Subcutaneous abdominal adipose tissue (tissue), 5 donors: ENCODE measurements at regions not wholly inside any gene's neighbourhood (a gene's known extent, or its start where the extent isn't known, plus 50 kb on each side); places are given as distances from the start of the nearest gene placed in this dataset.

ENCODE experiments used
- H3K27ac ChIP-seq: one replicate; pipeline ENCODE4 v1.7.0; 2013; ENCODE audit warnings: low read depth, mild to moderate bottlenecking, inconsistent platforms, low read length, moderate library complexity
- H3K27me3 ChIP-seq, 5 donors: one replicate each; pipeline ENCODE4 v1.7.0; 2013; ENCODE audit warnings: low read length in 5 of 5, inconsistent platforms in 1 of 5; ENCODE audit not compliant: control insufficient read depth in 5 of 5, insufficient read depth in 4 of 5
- H3K36me3 ChIP-seq, 5 donors: one replicate each; pipeline ENCODE4 v1.7.0; 2013; ENCODE audit warnings: low read length in 5 of 5; ENCODE audit not compliant: control insufficient read depth in 5 of 5, insufficient read depth in 5 of 5
- H3K4me1 ChIP-seq, 5 donors: one replicate each; pipeline ENCODE4 v1.7.0; 2013; ENCODE audit warnings: low read length in 5 of 5, mild to moderate bottlenecking in 3 of 5, moderate library complexity in 1 of 5; ENCODE audit not compliant: control insufficient read depth in 5 of 5, insufficient read depth in 5 of 5
- H3K4me3 ChIP-seq, 5 donors: one replicate each; pipeline ENCODE4 v1.7.0; 2013; ENCODE audit warnings: low read length in 5 of 5, low read depth in 1 of 5
- H3K9ac ChIP-seq, 5 donors: one replicate each; pipeline ENCODE4 v1.7.0; 2013; ENCODE audit warnings: low read length in 5 of 5, mild to moderate bottlenecking in 4 of 5, moderate library complexity in 3 of 5
- H3K9me3 ChIP-seq, 5 donors: one replicate each; pipeline ENCODE4 v1.7.0; 2013; ENCODE audit warnings: low read length in 5 of 5; ENCODE audit not compliant: control insufficient read depth in 5 of 5
- donor health status: healthy.
- donor health status: healthy.
- donor health status: healthy.
- donor health status: healthy.
- donor health status: healthy.

GRCh38 chr2:133855526-133855925 is 287.3 kb upstream of the NCKAP5 start:
- Histone ChIP-seq H3K9me3 (peaks cover 0 to 6% (median 0%) of the 10 kb centered on the region in 5 donors), H3K9ac (no peak overlapping the region), H3K36me3 (no peaks in the 10 kb centered on the region), H3K27me3 (peaks cover 0 to 5% (median 0%) of the 10 kb centered on the region in 5 donors), H3K4me3 (no peak overlapping the region), H3K4me1 (no peaks in the 10 kb centered on the region), H3K27ac (no peak overlapping the region)

DNA sequence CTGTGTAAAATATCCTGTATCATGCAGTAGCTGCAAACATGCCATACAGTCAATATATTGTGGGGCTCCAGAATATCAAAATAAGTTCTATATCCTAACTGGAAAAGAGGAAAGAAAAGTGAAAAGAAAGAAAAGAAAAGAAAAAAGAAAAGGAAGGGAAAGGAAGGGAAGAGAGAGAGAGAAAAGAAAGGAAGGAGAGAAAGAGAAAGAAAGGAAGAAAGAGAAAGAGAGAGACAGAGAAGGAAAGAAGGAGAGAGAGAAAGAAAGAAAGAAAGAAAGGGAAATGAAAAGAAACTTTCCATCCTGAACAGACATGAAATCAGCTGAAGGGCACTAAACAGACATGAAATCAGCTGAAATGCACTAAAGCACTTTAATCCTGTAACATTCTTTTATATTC is 288.4 kb upstream of the NCKAP5 start:
- no peaks in the 10 kb centered on the region for H3K36me3 ChIP-seq
- peaks cover 0 to 6% (median 0%) of the 10 kb centered on the region in 5 donors for H3K9me3 ChIP-seq
- H3K27ac ChIP-seq = no peak overlapping the region
- no peak overlapping the region for H3K4me3 ChIP-seq
- H3K27me3 ChIP-seq = peaks cover 0 to 2% (median 0%) of the 10 kb centered on the region in 5 donors
- no peak overlapping the region for H3K9ac ChIP-seq
- H3K4me1 ChIP-seq = no peaks in the 10 kb centered on the region

DNA sequence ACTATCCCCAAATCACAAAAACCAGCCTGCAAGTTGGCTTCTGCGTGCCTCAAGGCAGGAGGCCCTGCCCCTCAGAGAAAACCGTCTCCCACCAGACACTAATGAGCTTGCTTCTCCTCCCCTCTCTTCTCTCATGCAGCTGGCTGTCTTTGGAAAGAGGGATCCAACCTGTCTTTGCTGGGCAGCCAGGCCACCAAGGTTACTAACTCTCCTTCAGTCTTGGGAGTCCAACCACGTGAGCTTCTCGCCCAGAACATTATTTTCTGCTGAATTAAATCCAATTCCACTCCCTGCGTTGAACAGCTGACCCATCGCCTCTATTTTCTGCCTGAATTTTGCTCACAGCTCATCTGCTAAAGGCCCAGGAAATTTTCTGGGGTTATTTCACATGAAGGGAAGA is 291.3 kb upstream of the NCKAP5 start:
- H3K9ac ChIP-seq = no peak overlapping the region
- H3K27ac ChIP-seq = no peak overlapping the region
- H3K4me3 ChIP-seq = no peak overlapping the region
- H3K9me3 ChIP-seq = peaks cover 0 to 6% (median 0%) of the 10 kb centered on the region in 5 donors
- H3K4me1 ChIP-seq = no peaks in the 10 kb centered on the region
- H3K36me3 ChIP-seq = no peaks in the 10 kb centered on the region
- peaks cover 0 to 10% (median 7%) of the 10 kb centered on the region in 5 donors for H3K27me3 ChIP-seq

GRCh38 chr2:133862400-133862977 is 294.2 kb upstream of the NCKAP5 start:
- H3K9me3 ChIP-seq = peaks cover 0 to 4% (median 0%) of the 10 kb centered on the region in 5 donors
- H3K4me1 ChIP-seq = no peaks in the 10 kb centered on the region
- H3K4me3 ChIP-seq = no peak overlapping the region
- no peaks in the 10 kb centered on the region for H3K36me3 ChIP-seq
- no peak overlapping the region for H3K9ac ChIP-seq
- no peak overlapping the region for H3K27ac ChIP-seq
- peaks cover 0 to 15% (median 10%) of the 10 kb centered on the region in 5 donors for H3K27me3 ChIP-seq

- no peaks in the 10 kb centered on the region for H3K9me3 ChIP-seq
- no peak overlapping the region for H3K4me3 ChIP-seq
- H3K36me3 ChIP-seq = no peaks in the 10 kb centered on the region
- no peaks in the 10 kb centered on the region for H3K4me1 ChIP-seq
- no peak overlapping the region for H3K27ac ChIP-seq
- H3K9ac ChIP-seq = no peak overlapping the region
- peaks cover 0 to 15% (median 10%) of the 10 kb centered on the region in 5 donors for H3K27me3 ChIP-seq
These were observed 295.0 kb upstream of the NCKAP5 start for GRCh38 chr2:133863106-133863800.

- H3K27ac ChIP-seq = no peak overlapping the region
- no peak overlapping the region for H3K9ac ChIP-seq
- peaks cover 0 to 3% (median 0%) of the 10 kb centered on the region in 5 donors for H3K9me3 ChIP-seq
These were observed 296.9 kb upstream of the NCKAP5 start for GRCh38 chr2:133865141-133865540.

DNA sequence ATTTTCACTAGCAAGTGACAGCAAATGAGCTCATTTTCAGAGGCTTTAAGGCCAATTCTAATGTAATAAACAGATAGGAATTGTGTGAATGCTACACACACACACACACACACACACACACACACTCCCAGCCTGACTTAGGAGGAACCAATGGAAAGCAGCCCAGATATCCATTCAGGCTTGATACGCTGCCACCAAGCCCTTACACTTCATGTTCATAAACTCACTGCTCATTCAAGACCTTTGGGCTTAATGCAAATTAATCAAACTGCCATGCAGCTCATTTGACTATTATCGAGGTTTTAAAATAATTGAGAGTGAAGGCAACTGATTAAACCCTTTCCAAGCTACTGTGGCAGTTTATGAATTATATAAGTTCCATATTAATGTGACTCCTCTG is 298.9 kb upstream of the NCKAP5 start:
- Histone ChIP-seq H3K27ac (no peak overlapping the region), H3K36me3 (no peaks in the 10 kb centered on the region), H3K9me3 (peaks cover 0 to 3% (median 0%) of the 10 kb centered on the region in 5 donors), H3K9ac (no peak overlapping the region), H3K27me3 (peaks cover 0 to 12% (median 10%) of the 10 kb centered on the region in 5 donors), H3K4me1 (no peaks in the 10 kb centered on the region), H3K4me3 (no peak overlapping the region)

More at GRCh38 chr2:133865141-133865540, 296.9 kb upstream of the NCKAP5 start:
- peaks cover 0 to 15% (median 10%) of the 10 kb centered on the region in 5 donors for H3K27me3 ChIP-seq
- no peaks in the 10 kb centered on the region for H3K4me1 ChIP-seq
- H3K36me3 ChIP-seq = no peaks in the 10 kb centered on the region
- H3K4me3 ChIP-seq = no peak overlapping the region

GRCh38 chr2:133871545-133872209 is 303.4 kb upstream of the NCKAP5 start:
- H3K9me3 ChIP-seq = peaks cover 0 to 3% (median 0%) of the 10 kb centered on the region in 5 donors
- H3K27ac ChIP-seq = no peak overlapping the region
- H3K27me3 ChIP-seq = peaks cover 0 to 6% (median 3%) of the 10 kb centered on the region in 5 donors
- H3K4me1 ChIP-seq = no peaks in the 10 kb centered on the region
- H3K36me3 ChIP-seq = no peaks in the 10 kb centered on the region
- H3K4me3 ChIP-seq = no peak overlapping the region
- H3K9ac ChIP-seq = no peak overlapping the region

DNA sequence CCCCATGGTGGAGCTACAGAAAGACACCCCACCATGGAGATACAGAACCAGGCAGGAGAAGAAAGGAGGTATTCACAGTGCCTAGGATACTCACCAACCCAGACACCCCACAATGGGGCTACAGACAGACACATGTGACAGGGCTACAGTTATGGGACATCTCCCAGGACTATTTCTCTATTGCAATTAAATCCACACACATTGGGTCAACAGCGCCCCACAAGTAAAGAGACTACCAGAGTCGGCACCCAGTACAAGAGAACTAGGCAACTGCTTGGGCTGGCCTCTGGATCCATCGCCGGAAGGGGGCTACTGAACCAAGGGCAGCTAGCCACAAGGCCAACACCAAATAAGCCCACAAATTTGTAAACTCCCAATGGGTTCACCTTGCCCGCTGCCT is 310.1 kb upstream of the NCKAP5 start:
- no peaks in the 10 kb centered on the region for H3K9me3 ChIP-seq
- H3K4me3 ChIP-seq = no peak overlapping the region
- no peaks in the 10 kb centered on the region for H3K4me1 ChIP-seq
- H3K9ac ChIP-seq = no peak overlapping the region
- H3K27ac ChIP-seq = no peak overlapping the region
- H3K36me3 ChIP-seq = no peaks in the 10 kb centered on the region
- H3K27me3 ChIP-seq = peaks cover 0 to 2% (median 0%) of the 10 kb centered on the region in 5 donors

- Histone ChIP-seq H3K27me3 (peaks cover 0 to 7% (median 0%) of the 10 kb centered on the region in 5 donors), H3K27ac (no peak overlapping the region), H3K9ac (no peak overlapping the region), H3K9me3 (no peaks in the 10 kb centered on the region), H3K4me1 (no peaks in the 10 kb centered on the region), H3K4me3 (no peak overlapping the region), H3K36me3 (no peaks in the 10 kb centered on the region)
These were observed 311.4 kb upstream of the NCKAP5 start for GRCh38 chr2:133879703-133880102.
